ENCODE measurements at regions not wholly inside any gene's neighbourhood (a gene's known extent, or its start where the extent isn't known, plus 50 kb on each side); places are given as distances from the start of the nearest gene placed in this dataset.

GRCh38 chr15:94793641-94794040, 562.3 kb downstream of the MCTP2 start:
- no peaks in the 10 kb centered on the region for H3K27me3 ChIP-seq (ENCODE audit: insufficient read depth, insufficient read length)
- no peak for TF ChIP-seq YY1 (IDR thresholded peaks at IDR 0.05; ENCODE audit: insufficient read depth, insufficient read length)
- no peak for TF ChIP-seq SUZ12 (IDR thresholded peaks at IDR 0.05; ENCODE audit: extremely low read depth, insufficient read depth, insufficient read length)
- no peak for TF ChIP-seq ZNF274 (IDR thresholded peaks at IDR 0.05; ENCODE audit: low read depth, low read length)
- DNase-seq (ENCODE audit: low read depth, low spot score), result no peak
- H3K36me3 ChIP-seq (ENCODE audit: insufficient read depth, insufficient read length, low read length), result no peaks in the 10 kb centered on the region
- no peaks in the 10 kb centered on the region for H3K4me1 ChIP-seq (ENCODE audit: insufficient read depth, insufficient read length)
- no peaks in the 10 kb centered on the region; the same call in 1 of the 2 replicates for H3K9me3 ChIP-seq (ENCODE audit: insufficient read depth, low read length)
- H3K9ac ChIP-seq (ENCODE audit: insufficient read length, low read depth), result no peak overlapping the region
- no peak overlapping the region for H3K4me3 ChIP-seq (ENCODE audit: insufficient read length, low read depth)

- no peak for DNase-seq (ENCODE audit: low read depth, low spot score)
Observed at GRCh38 chr15:94804613-94805012, 573.3 kb downstream of the MCTP2 start.

GRCh38 chr15:94815110-94815731, 583.9 kb downstream of the MCTP2 start:
- no peak overlapping the region for H3K9ac ChIP-seq (ENCODE audit: insufficient read length, low read depth)

More at GRCh38 chr15:94804613-94805012, 573.3 kb downstream of the MCTP2 start:
- Histone ChIP-seq H3K9me3 (ENCODE audit: insufficient read depth, low read length) (peaks cover 7% of the 10 kb centered on the region), H3K4me3 (ENCODE audit: insufficient read length, low read depth) (no peak overlapping the region), H3K9ac (ENCODE audit: insufficient read length, low read depth) (no peak overlapping the region), H3K36me3 (ENCODE audit: insufficient read depth, insufficient read length, low read length) (no peaks in the 10 kb centered on the region), H3K27me3 (ENCODE audit: insufficient read depth, insufficient read length) (no peaks in the 10 kb centered on the region), H3K4me1 (ENCODE audit: insufficient read depth, insufficient read length) (no peaks in the 10 kb centered on the region)
- no peak for TF ChIP-seq ZNF274 (IDR thresholded peaks at IDR 0.05; ENCODE audit: low read depth, low read length)
- TF ChIP-seq YY1 (IDR thresholded peaks at IDR 0.05; ENCODE audit: insufficient read depth, insufficient read length), result no peak
- no peak for TF ChIP-seq SUZ12 (IDR thresholded peaks at IDR 0.05; ENCODE audit: extremely low read depth, insufficient read depth, insufficient read length)

GRCh38 chr15:94815914-94816313, 584.6 kb downstream of the MCTP2 start:
- H3K4me3 ChIP-seq (ENCODE audit: insufficient read length, low read depth), result no peak overlapping the region
- H3K9me3 ChIP-seq (ENCODE audit: insufficient read depth, low read length), result no peaks in the 10 kb centered on the region
- no peak for DNase-seq (ENCODE audit: low read depth, low spot score)
- H3K4me1 ChIP-seq (ENCODE audit: insufficient read depth, insufficient read length), result no peaks in the 10 kb centered on the region
- no peaks in the 10 kb centered on the region for H3K27me3 ChIP-seq (ENCODE audit: insufficient read depth, insufficient read length)
- TF ChIP-seq ZNF274 (IDR thresholded peaks at IDR 0.05; ENCODE audit: low read depth, low read length), result no peak
- no peak for TF ChIP-seq SUZ12 (IDR thresholded peaks at IDR 0.05; ENCODE audit: extremely low read depth, insufficient read depth, insufficient read length)
- no peak for TF ChIP-seq YY1 (IDR thresholded peaks at IDR 0.05; ENCODE audit: insufficient read depth, insufficient read length)
- H3K9ac ChIP-seq (ENCODE audit: insufficient read length, low read depth), result no peak overlapping the region
- no peaks in the 10 kb centered on the region for H3K36me3 ChIP-seq (ENCODE audit: insufficient read depth, insufficient read length, low read length)

More at GRCh38 chr15:94815110-94815731, 583.9 kb downstream of the MCTP2 start:
- Histone ChIP-seq H3K9me3 (ENCODE audit: insufficient read depth, low read length) (no peaks in the 10 kb centered on the region), H3K27me3 (ENCODE audit: insufficient read depth, insufficient read length) (no peaks in the 10 kb centered on the region), H3K36me3 (ENCODE audit: insufficient read depth, insufficient read length, low read length) (no peaks in the 10 kb centered on the region), H3K4me1 (ENCODE audit: insufficient read depth, insufficient read length) (no peaks in the 10 kb centered on the region), H3K4me3 (ENCODE audit: insufficient read length, low read depth) (no peak overlapping the region)
- TF ChIP-seq ZNF274 (IDR thresholded peaks at IDR 0.05; ENCODE audit: low read depth, low read length), result no peak
- TF ChIP-seq YY1 (IDR thresholded peaks at IDR 0.05; ENCODE audit: insufficient read depth, insufficient read length), result no peak
- no peak for TF ChIP-seq SUZ12 (IDR thresholded peaks at IDR 0.05; ENCODE audit: extremely low read depth, insufficient read depth, insufficient read length)
- DNase-seq (ENCODE audit: low read depth, low spot score), result no peak

GRCh38 chr15:94829887-94830884, 598.8 kb downstream of the MCTP2 start:
- no peaks in the 10 kb centered on the region for H3K36me3 ChIP-seq (ENCODE audit: insufficient read depth, insufficient read length, low read length)
- no peak for TF ChIP-seq SUZ12 (IDR thresholded peaks at IDR 0.05; ENCODE audit: extremely low read depth, insufficient read depth, insufficient read length)
- TF ChIP-seq YY1 (IDR thresholded peaks at IDR 0.05; ENCODE audit: insufficient read depth, insufficient read length), result no peak
- no peak for TF ChIP-seq ZNF274 (IDR thresholded peaks at IDR 0.05; ENCODE audit: low read depth, low read length)
- no peak overlapping the region for H3K9ac ChIP-seq (ENCODE audit: insufficient read length, low read depth)
- H3K4me3 ChIP-seq (ENCODE audit: insufficient read length, low read depth), result no peak overlapping the region
- no peaks in the 10 kb centered on the region for H3K4me1 ChIP-seq (ENCODE audit: insufficient read depth, insufficient read length)
- H3K27me3 ChIP-seq (ENCODE audit: insufficient read depth, insufficient read length), result no peaks in the 10 kb centered on the region
- H3K9me3 ChIP-seq (ENCODE audit: insufficient read depth, low read length), result peaks cover 9% of the 10 kb centered on the region
- no peak for DNase-seq (ENCODE audit: low read depth, low spot score)

- Histone ChIP-seq H3K4me1 (ENCODE audit: insufficient read depth, insufficient read length) (no peaks in the 10 kb centered on the region), H3K9ac (ENCODE audit: insufficient read length, low read depth) (no peak overlapping the region), H3K27me3 (ENCODE audit: insufficient read depth, insufficient read length) (no peaks in the 10 kb centered on the region), H3K4me3 (ENCODE audit: insufficient read length, low read depth) (no peak overlapping the region), H3K9me3 (ENCODE audit: insufficient read depth, low read length) (peaks cover 18% of the 10 kb centered on the region), H3K36me3 (ENCODE audit: insufficient read depth, insufficient read length, low read length) (no peaks in the 10 kb centered on the region)
- no peak for DNase-seq (ENCODE audit: low read depth, low spot score)
- no peak for TF ChIP-seq ZNF274 (IDR thresholded peaks at IDR 0.05; ENCODE audit: low read depth, low read length)
- TF ChIP-seq YY1 (IDR thresholded peaks at IDR 0.05; ENCODE audit: insufficient read depth, insufficient read length), result no peak
- no peak for TF ChIP-seq SUZ12 (IDR thresholded peaks at IDR 0.05; ENCODE audit: extremely low read depth, insufficient read depth, insufficient read length)
Observed at GRCh38 chr15:94834000-94834399, 602.6 kb downstream of the MCTP2 start.

GRCh38 chr15:94834494-94834893, 603.1 kb downstream of the MCTP2 start:
- Histone ChIP-seq H3K4me1 (ENCODE audit: insufficient read depth, insufficient read length) (no peaks in the 10 kb centered on the region), H3K9ac (ENCODE audit: insufficient read length, low read depth) (no peak overlapping the region), H3K27me3 (ENCODE audit: insufficient read depth, insufficient read length) (no peaks in the 10 kb centered on the region), H3K4me3 (ENCODE audit: insufficient read length, low read depth) (no peak overlapping the region), H3K36me3 (ENCODE audit: insufficient read depth, insufficient read length, low read length) (no peaks in the 10 kb centered on the region), H3K9me3 (ENCODE audit: insufficient read depth, low read length) (peaks cover 18% of the 10 kb centered on the region)
- TF ChIP-seq SUZ12 (IDR thresholded peaks at IDR 0.05; ENCODE audit: extremely low read depth, insufficient read depth, insufficient read length) (no peak), ZNF274 (IDR thresholded peaks at IDR 0.05; ENCODE audit: low read depth, low read length) (no peak), YY1 (IDR thresholded peaks at IDR 0.05; ENCODE audit: insufficient read depth, insufficient read length) (no peak)
- no peak for DNase-seq (ENCODE audit: low read depth, low spot score)
